Spleen (tissue), 7 donors: ENCODE measurements at regions not wholly inside any gene's neighbourhood (a gene's known extent, or its start where the extent isn't known, plus 50 kb on each side); places are given as distances from the start of the nearest gene placed in this dataset.

Experiments
- POLR2A ChIP-seq, 3 donors: fragments of 450-650 bp; IDR thresholded peaks; one replicate each; pipeline ENCODE4 v1.5.1; 2017; ENCODE audit warnings: antibody characterized with exemption in 3 of 3, mild to moderate bottlenecking in 1 of 3
- TF ChIP-seq, protein P1 (sequence below), 11 experiments: fragments of 200-600 bp in 7 of 11; fragments of 450-650 bp in 4 of 11; sonication (generic) in 4 of 11; IDR thresholded peaks in 8 of 11; conservative IDR thresholded peaks in 3 of 11; 1 replicate in 7 of 11; 2 replicates in 4 of 11; pipeline versions ENCODE4 v1.4.0 to v1.8.0; 2016 to 2021; ENCODE audit warnings: antibody characterized with exemption in 11 of 11, inconsistent platforms in 4 of 11, mild to moderate bottlenecking in 1 of 11
- donor health status: DM: no; HTN: no; CAD: no; lungs with moderate emphysema.
- donor health status: DM: no; HTN: no; CAD: no.
- donor health status: DM: no; HTN: no; CAD: no.

DNA sequence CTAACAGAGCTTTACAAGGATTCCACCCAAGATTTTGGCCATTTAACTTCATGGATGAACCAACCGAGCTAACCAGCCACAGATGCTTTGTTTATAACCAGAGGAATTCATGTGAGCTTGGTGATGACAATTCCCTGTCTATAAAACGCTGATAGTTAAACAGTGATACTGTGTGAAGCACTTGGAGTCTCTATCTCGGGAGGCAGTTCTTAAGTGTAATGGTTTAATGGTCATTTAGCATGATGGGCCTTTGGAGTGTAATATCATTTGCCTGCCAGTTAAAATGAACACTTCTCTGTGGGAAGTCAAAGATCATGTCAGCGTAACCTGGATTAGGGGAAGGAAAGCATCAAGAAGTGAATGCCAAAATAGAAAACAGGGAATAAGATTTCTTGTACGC lies 368.6 kb upstream of the THRB start:
- TF ChIP-seq, protein P1, sequence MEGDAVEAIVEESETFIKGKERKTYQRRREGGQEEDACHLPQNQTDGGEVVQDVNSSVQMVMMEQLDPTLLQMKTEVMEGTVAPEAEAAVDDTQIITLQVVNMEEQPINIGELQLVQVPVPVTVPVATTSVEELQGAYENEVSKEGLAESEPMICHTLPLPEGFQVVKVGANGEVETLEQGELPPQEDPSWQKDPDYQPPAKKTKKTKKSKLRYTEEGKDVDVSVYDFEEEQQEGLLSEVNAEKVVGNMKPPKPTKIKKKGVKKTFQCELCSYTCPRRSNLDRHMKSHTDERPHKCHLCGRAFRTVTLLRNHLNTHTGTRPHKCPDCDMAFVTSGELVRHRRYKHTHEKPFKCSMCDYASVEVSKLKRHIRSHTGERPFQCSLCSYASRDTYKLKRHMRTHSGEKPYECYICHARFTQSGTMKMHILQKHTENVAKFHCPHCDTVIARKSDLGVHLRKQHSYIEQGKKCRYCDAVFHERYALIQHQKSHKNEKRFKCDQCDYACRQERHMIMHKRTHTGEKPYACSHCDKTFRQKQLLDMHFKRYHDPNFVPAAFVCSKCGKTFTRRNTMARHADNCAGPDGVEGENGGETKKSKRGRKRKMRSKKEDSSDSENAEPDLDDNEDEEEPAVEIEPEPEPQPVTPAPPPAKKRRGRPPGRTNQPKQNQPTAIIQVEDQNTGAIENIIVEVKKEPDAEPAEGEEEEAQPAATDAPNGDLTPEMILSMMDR (IDR thresholded peaks at IDR 0.05 in 8 of 11, conservative IDR thresholded peaks at IDR 0.05 in 3 of 11), result no peak
- TF ChIP-seq POLR2A (IDR thresholded peaks at IDR 0.05), result no peak
